Activated CD4-positive, alpha-beta T cell treated with anti-CD3 and anti-CD28 coated beads, Interleukin-2, amount 10 ng/mL, durations not matched to agents 7 days and 5 days (primary cell): ENCODE measurements at regions not wholly inside any gene's neighbourhood (a gene's known extent, or its start where the extent isn't known, plus 50 kb on each side); places are given as distances from the start of the nearest gene placed in this dataset.

Experiments
- CTCF ChIA-PET: fragments of 350-600 bp; sonication (Branson Sonifier 250); formaldehyde crosslinking; loops from one replicate; lab custom pipeline; 2021; ENCODE audit warnings: antibody characterized with exemption; lab: Charles Lee
- POLR2A ChIA-PET: fragments of 350-600 bp; sonication (Branson Sonifier 250); formaldehyde crosslinking; loops from one replicate; lab custom pipeline; 2021; ENCODE audit warnings: antibody characterized with exemption; lab: Charles Lee
- DNase-seq: peaks from one replicate; pipeline ENCODE4 v3.0.0-alpha.2; 2020
- H3K27ac Mint-ChIP-seq: one replicate; pipeline ENCODE4 v1.8.0; 2021; ENCODE audit warnings: mild to moderate bottlenecking, moderate library complexity, mixed read lengths
- H3K27me3 Mint-ChIP-seq: one replicate; pipeline ENCODE4 v1.8.0; 2021; ENCODE audit warnings: mixed read lengths
- H3K36me3 Mint-ChIP-seq: one replicate; pipeline ENCODE4 v1.8.0; 2021; ENCODE audit warnings: low read depth, mixed read lengths
- H3K4me1 Mint-ChIP-seq: one replicate; pipeline ENCODE4 v1.8.0; 2021; ENCODE audit warnings: mixed read lengths
- H3K4me3 Mint-ChIP-seq: one replicate; pipeline ENCODE4 v1.8.0; 2021; ENCODE audit warnings: mild to moderate bottlenecking, moderate library complexity, mixed read lengths
- H3K9me3 Mint-ChIP-seq: one replicate; pipeline ENCODE4 v1.8.0; 2021; ENCODE audit warnings: mixed read lengths

DNA sequence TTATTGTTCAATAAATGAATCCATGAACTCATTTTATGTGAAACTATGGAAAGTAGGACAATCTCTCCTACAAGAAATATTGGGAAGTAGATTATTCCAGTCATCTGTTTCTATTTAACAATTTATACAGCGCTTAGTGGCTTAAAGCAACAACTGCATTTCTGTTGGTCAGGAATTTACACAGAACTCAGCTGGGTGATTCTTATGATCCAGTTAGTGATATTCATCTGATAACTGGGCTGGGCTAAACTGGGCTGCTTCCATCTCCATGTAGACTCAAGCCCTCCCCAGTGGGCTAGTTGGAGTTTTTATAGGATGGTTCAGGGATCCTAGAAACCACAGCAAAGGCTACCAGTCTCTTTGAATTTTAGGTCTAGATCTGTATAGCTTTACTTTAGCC, 497.9 kb upstream of the NEGR1 start:
- CTCF ChIA-PET, result interaction anchor here (0.8 kb wide), 1 partner anchor 26 kb away, joined by 3 read pairs; no protein-coding TSS in a partner anchor
- DNase-seq, result no peak
- Mint-ChIP-seq H3K36me3 (no peaks in the 10 kb centered on the region), H3K4me1 (no peaks in the 10 kb centered on the region), H3K27me3 (no peaks in the 10 kb centered on the region), H3K9me3 (no peaks in the 10 kb centered on the region), H3K4me3 (no peak overlapping the region), H3K27ac (no peak overlapping the region)
- POLR2A ChIA-PET, result no interaction called here

DNA sequence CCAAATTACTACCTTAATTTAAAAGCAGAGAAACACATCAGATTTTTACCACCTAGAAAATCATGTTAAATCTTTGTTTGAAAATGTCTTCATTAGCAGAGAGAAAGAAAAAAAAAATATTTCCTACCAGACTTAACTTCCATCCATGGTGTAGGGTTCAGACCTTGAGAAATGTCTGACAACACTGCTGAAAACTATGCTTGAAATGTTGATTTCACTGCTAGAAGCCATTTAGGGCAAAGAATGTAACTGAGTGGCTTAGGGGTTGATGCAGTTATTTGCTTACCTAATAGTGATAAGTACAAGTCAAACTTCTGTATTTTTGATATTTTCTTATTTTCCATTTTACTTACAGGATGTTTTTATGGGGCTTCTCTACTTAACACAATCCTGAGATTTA, 495.6 kb upstream of the NEGR1 start:
- Mint-ChIP-seq H3K27me3 (no peaks in the 10 kb centered on the region), H3K36me3 (no peaks in the 10 kb centered on the region), H3K27ac (no peak overlapping the region), H3K4me1 (no peaks in the 10 kb centered on the region), H3K4me3 (no peak overlapping the region), H3K9me3 (no peaks in the 10 kb centered on the region)
- no peak for DNase-seq
- CTCF ChIA-PET, result no interaction called here
- POLR2A ChIA-PET, result no interaction called here

DNA sequence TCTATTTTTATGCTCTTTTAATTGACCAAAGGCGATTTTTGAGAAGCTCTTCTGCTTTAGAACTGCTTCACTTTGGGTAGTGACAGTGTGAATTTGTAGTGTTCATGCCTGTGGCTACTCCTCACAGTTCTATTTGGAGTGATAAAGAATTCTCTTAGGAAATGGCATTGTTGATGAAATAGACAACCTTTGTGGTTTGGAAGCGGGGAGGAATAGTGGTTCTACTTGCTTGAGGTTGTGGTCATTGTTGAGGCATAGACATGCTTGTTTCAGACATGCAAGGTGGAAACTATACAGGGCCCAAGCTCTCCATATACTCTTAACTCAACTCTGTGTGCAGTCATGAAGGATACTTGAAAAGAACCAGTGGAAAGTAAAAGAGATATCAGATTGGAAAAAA, 481.1 kb upstream of the NEGR1 start:
- H3K9me3 Mint-ChIP-seq, result no peaks in the 10 kb centered on the region
- no peaks in the 10 kb centered on the region for H3K4me1 Mint-ChIP-seq
- no peak overlapping the region for H3K27ac Mint-ChIP-seq

DNA sequence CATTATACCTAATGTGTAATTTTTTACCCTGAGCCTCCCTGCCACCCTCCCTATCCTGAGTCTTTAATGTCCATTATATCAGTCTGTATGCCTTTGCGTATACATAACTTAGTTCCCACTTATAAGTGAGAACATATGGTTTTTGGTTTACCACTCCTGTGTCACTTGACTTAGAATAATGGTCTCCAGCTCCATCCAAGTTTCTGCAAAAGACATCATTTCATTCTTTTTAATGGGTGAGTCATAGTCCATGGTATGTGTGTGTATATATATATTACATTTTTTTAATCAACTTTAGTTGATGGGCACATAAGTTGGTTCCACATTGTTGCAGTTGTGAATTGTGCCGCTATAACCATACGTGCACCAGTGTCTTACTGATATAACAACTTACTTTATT, 477.1 kb upstream of the NEGR1 start:
- Mint-ChIP-seq H3K36me3 (no peaks in the 10 kb centered on the region), H3K4me1 (no peaks in the 10 kb centered on the region), H3K4me3 (no peak overlapping the region), H3K9me3 (no peaks in the 10 kb centered on the region), H3K27ac (no peak overlapping the region), H3K27me3 (no peaks in the 10 kb centered on the region)
- ChIA-PET POLR2A (no interaction called here), CTCF (no interaction called here)
- no peak for DNase-seq

More for the DNA sequence above, 481.1 kb upstream of the NEGR1 start:
- CTCF ChIA-PET, result no interaction called here
- POLR2A ChIA-PET, result no interaction called here
- no peak for DNase-seq
- no peak overlapping the region for H3K4me3 Mint-ChIP-seq
- H3K36me3 Mint-ChIP-seq, result no peaks in the 10 kb centered on the region
- no peaks in the 10 kb centered on the region for H3K27me3 Mint-ChIP-seq

DNA sequence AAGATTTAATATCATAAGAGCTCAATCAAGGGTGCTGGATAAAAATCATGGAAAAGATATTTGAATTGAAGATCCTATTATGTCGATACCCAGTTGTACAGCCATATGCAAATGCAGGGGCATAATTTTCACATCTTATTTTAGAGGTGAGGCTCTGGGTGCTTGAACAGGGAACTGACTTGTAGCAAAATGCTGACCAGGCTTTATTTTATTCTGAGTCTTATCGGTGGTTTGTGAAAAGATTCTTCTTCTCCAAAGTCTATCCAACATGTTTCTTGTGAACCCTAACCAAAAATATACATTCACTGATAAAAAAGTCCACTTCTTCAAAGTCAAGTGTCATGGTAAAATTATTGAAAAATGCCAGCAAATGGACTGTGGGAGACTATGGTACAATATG, 475.5 kb upstream of the NEGR1 start:
- CTCF ChIA-PET, result no interaction called here
- Mint-ChIP-seq H3K9me3 (no peaks in the 10 kb centered on the region), H3K27me3 (no peaks in the 10 kb centered on the region), H3K4me1 (no peaks in the 10 kb centered on the region), H3K4me3 (no peak overlapping the region), H3K36me3 (no peaks in the 10 kb centered on the region), H3K27ac (no peak overlapping the region)
- DNase-seq, result no peak
- POLR2A ChIA-PET, result no interaction called here

DNA sequence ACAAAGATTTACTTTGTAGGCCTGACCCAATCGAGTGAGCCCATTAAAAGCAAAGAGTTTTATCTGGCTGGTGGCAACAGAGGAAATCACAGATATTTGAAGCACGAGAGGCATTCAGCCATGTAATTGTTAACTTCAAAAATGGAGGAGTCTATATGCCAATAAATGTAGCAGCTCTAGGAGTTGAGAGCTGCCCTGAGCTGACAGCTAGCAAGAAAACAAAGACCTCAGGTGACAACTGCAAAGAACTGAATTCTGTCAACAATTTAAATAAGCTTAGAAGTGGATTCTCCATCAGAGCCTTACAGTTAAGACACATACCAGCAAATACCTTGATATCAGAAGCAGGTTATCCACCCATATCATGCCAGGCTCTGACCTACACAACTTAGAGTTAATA, 463.1 kb upstream of the NEGR1 start:
- CTCF ChIA-PET, result no interaction called here
- Mint-ChIP-seq H3K4me3 (no peak overlapping the region), H3K36me3 (no peaks in the 10 kb centered on the region), H3K4me1 (no peaks in the 10 kb centered on the region), H3K27me3 (no peaks in the 10 kb centered on the region), H3K9me3 (no peaks in the 10 kb centered on the region), H3K27ac (no peak overlapping the region)
- no peak for DNase-seq
- POLR2A ChIA-PET, result no interaction called here

DNA sequence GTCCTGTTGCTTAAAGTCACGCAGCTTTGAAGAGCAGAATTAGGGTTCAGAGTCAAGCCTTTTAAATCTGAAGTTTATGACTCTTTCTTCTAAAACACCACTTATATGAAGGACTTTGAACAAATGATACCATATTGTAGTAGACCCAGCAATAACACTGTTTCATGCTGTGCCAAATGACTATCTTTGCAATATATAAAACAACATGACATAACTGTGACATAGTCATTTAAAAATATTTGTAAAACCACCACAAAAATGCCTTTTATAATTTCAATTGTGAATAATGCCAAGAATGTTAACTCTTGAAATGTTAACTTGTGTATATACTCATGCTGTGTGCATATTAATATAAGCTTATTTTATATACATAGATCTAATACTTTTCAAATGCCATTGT, 452.1 kb upstream of the NEGR1 start:
- Mint-ChIP-seq H3K36me3 (no peaks in the 10 kb centered on the region), H3K4me1 (no peaks in the 10 kb centered on the region), H3K27me3 (no peaks in the 10 kb centered on the region), H3K4me3 (no peak overlapping the region), H3K27ac (no peak overlapping the region), H3K9me3 (peaks cover 2% of the 10 kb centered on the region)
- ChIA-PET POLR2A (no interaction called here), CTCF (no interaction called here)
- DNase-seq, result no peak

DNA sequence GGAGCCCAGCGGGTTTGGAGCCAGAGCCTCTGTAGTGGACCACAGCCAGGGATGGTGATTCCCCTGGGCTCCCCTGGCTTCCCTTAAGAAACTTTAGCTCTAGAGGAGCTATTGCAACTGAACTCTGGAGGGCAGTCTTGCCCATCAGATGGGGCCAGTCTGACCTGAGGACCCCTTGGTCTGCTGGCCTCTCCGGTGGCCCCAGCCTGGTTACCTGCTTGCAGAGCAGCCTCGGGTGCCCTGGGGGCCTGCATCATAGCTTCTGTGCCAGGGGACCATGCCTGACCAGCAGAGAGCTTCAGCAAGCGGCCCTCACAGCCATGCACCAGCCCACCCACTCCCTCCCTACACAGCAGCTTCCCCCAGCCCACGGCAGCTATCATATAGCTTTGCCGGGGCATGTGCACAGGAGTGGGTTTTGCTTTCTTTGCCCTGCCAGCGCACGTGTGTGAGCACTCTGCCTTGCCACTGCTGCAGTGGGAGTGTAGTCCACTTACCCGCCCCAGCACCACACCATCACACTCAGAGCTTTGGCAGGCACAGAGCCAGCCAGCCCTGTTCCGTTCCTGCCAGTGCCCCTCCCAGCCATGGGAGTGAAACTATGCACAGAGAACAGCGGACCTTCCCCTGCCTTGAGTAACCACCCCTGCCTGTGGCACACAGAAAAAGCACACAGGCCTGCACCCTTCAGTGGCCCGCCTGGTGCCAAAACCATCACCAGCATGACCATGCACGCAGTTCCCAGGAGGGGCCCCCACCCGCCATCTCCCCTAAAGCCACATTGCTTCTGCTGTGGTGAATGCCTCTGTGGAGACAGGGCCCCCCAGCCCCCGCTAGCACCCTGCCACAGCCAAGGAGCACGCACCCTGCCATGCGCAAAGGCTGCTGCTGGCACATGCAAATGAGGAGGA, 442.9 kb upstream of the NEGR1 start:
- H3K4me3 Mint-ChIP-seq, result no peak overlapping the region
- DNase-seq, result no peak
- H3K27me3 Mint-ChIP-seq, result no peaks in the 10 kb centered on the region
- H3K9me3 Mint-ChIP-seq, result no peaks in the 10 kb centered on the region
- POLR2A ChIA-PET, result no interaction called here
- no peaks in the 10 kb centered on the region for H3K36me3 Mint-ChIP-seq
- CTCF ChIA-PET, result no interaction called here
- no peak overlapping the region for H3K27ac Mint-ChIP-seq
- no peaks in the 10 kb centered on the region for H3K4me1 Mint-ChIP-seq

DNA sequence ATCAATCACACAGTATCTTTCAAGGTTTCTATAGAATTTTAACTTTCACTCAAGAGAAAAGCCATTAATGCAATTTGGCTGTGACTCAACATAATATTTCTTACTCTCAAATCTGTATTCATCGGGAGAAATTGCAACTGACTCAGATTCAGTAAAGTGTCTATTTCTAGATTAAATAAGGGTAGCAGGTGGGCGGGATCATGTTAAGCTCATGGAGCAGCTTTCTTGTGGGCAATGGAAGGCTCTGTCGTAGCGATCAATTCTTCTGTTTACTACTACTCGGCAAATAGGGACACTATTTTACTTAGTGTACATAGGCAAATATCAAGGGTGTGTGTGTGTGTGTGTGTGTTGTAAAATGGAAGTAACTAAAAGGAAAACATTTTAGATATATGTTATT, 423.6 kb upstream of the NEGR1 start:
- POLR2A ChIA-PET, result no interaction called here
- no peaks in the 10 kb centered on the region for H3K4me1 Mint-ChIP-seq
- CTCF ChIA-PET, result no interaction called here
- no peak overlapping the region for H3K4me3 Mint-ChIP-seq
- H3K27me3 Mint-ChIP-seq, result no peaks in the 10 kb centered on the region
- H3K9me3 Mint-ChIP-seq, result no peaks in the 10 kb centered on the region
- H3K36me3 Mint-ChIP-seq, result no peaks in the 10 kb centered on the region
- no peak for DNase-seq
- H3K27ac Mint-ChIP-seq, result no peak overlapping the region

DNA sequence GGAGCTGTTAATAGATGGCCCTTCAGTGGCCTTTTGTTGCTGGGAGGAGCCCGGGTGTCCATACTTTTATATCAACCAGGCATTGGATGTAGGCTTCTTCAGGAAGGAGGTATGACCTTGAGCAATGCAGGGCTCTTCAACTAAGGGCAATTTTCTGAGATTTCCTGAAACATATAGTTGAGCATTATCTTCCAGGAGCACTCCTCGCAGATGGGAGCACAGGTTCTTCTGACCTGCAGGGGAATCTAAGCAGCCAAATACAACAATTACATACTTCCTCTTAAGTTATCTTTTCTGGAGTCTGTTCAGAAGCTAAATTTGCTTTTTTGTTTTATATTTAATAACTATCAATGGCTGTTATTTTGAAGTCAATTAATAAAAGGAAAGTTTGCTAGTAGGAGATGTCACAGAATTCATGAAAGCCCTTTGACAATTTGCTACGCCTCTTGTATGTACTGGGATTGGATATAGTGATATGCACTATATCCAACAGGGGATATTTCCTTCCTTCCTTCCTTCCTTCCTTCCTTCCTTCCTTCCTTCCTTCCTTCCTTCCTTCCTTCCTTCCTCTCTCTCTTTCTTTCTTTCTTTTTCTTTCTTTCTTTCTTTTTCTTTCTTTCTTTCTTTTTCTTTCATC, 422.6 kb upstream of the NEGR1 start:
- Mint-ChIP-seq H3K4me1 (no peaks in the 10 kb centered on the region), H3K9me3 (no peaks in the 10 kb centered on the region), H3K36me3 (no peaks in the 10 kb centered on the region), H3K27ac (no peak overlapping the region), H3K27me3 (no peaks in the 10 kb centered on the region), H3K4me3 (no peak overlapping the region)
- ChIA-PET CTCF (no interaction called here), POLR2A (no interaction called here)
- DNase-seq, result no peak

DNA sequence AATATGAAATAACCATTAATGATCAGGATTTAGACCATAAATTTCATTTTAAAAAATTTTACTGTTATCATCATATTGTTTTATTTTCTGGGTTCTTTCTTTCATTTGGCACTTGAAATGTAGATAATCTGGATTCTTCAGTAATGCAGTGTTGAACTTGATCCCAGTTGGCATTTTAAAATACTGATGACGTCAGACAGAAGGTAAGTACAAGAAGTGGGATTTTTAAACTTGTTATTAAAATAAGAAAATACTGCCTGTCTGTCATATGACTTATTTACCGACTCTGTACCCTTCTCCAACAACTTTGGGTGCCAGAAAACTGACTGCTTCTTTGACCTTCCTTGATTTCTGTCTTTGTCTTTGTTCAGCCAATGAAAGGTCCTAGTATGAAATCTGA, 415.1 kb upstream of the NEGR1 start:
- ChIA-PET CTCF (no interaction called here), POLR2A (no interaction called here)
- no peak for DNase-seq
- H3K4me3 Mint-ChIP-seq, result no peak overlapping the region
- H3K27ac Mint-ChIP-seq, result no peak overlapping the region
- no peaks in the 10 kb centered on the region for H3K36me3 Mint-ChIP-seq
- no peaks in the 10 kb centered on the region for H3K4me1 Mint-ChIP-seq
- no peaks in the 10 kb centered on the region for H3K27me3 Mint-ChIP-seq
- peaks cover 9% of the 10 kb centered on the region for H3K9me3 Mint-ChIP-seq

DNA sequence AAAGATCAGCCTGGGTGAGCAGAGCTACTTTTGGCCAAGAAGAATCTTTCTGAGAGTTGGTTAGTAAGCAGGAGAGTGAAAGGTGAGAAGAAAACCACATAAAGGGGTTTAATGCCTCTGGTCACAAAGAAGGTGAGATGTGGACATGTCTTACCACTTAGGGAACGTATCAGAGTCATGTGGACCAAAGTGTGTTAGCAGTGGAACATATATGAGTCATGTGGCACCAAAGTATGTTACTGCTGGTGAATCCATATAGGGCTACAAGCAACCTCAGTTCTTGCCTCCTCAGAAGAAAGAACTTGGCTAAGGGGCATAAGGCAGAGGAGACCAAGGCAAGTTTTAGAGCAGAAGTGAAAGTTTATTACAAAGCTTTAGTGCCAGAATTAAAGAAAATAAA, 411.6 kb upstream of the NEGR1 start:
- no peak for DNase-seq
- CTCF ChIA-PET, result no interaction called here
- POLR2A ChIA-PET, result no interaction called here
- Mint-ChIP-seq H3K27ac (no peak overlapping the region), H3K4me1 (no peaks in the 10 kb centered on the region), H3K36me3 (no peaks in the 10 kb centered on the region), H3K9me3 (peaks cover 20% of the 10 kb centered on the region), H3K4me3 (no peak overlapping the region), H3K27me3 (no peaks in the 10 kb centered on the region)

DNA sequence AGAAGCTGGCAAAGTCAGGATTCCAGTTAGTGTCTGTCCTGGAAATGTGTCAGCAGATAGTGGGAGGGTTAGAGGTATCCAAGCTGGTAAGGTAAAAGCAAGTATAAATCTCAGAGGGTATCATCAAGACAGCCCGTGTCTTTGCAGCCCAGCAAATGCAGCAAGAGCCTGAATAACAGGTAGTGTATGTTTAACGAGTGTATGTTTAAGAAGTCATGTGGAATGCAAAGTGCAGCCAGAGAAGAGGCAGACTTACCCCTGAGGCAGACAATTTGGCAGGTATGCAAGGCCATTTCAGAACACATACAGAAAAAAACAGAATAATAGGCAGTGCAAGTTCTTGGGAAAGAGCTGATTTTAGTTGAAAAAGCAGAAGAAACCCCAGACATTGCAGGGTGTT, 411.0 kb upstream of the NEGR1 start:
- POLR2A ChIA-PET, result no interaction called here
- DNase-seq, result no peak
- Mint-ChIP-seq H3K4me3 (no peak overlapping the region), H3K36me3 (no peaks in the 10 kb centered on the region), H3K27me3 (no peaks in the 10 kb centered on the region), H3K4me1 (no peaks in the 10 kb centered on the region), H3K9me3 (peaks cover 22% of the 10 kb centered on the region), H3K27ac (no peak overlapping the region)
- CTCF ChIA-PET, result no interaction called here

DNA sequence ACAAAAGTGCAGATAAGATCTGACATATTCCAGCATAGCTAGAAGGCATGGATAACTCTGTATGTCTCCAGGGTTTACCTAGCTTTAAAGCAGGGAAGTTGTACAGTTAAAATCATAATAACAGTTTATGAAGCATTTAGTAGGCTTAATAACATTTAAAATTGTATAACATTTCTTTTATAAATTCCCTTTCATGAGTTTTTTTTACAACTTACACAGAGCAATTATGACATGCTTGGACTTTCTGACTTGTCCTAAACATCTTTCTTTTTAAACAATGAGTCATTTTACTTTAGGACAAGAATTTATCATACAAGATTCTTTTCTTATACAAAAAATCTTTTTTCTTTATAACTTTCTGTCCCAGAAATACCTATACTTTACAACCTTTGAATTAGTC, 408.5 kb upstream of the NEGR1 start:
- H3K27me3 Mint-ChIP-seq, result no peaks in the 10 kb centered on the region
- H3K4me1 Mint-ChIP-seq, result no peaks in the 10 kb centered on the region
- ChIA-PET POLR2A (no interaction called here), CTCF (no interaction called here)
- peaks cover 23% of the 10 kb centered on the region for H3K9me3 Mint-ChIP-seq
- H3K4me3 Mint-ChIP-seq, result no peak overlapping the region
- H3K36me3 Mint-ChIP-seq, result no peaks in the 10 kb centered on the region
- no peak overlapping the region for H3K27ac Mint-ChIP-seq
- DNase-seq, result no peak
